BJ (cell line): ENCODE measurements at regions not wholly inside any gene's neighbourhood (a gene's known extent, or its start where the extent isn't known, plus 50 kb on each side); places are given as distances from the start of the nearest gene placed in this dataset.

Source experiments
- CTCF ChIA-PET: fragments of 350-600 bp; formaldehyde crosslinking; extraction: SDS; loops from one replicate; lab custom pipeline; 2021; ENCODE audit warnings: antibody characterized with exemption, inconsistent platforms; lab: Yijun Ruan, JAX
- POLR2A ChIA-PET: fragments of 300-600 bp; sonication (Branson Sonifier 250); formaldehyde crosslinking; extraction: SDS; loops from one replicate; lab custom pipeline; 2021; ENCODE audit warnings: antibody characterized with exemption; lab: Charles Lee
- DNase-seq: peaks from one replicate; pipeline ENCODE4 v3.0.0-alpha.2; 2011; ENCODE audit warnings: low read depth
- H3K27me3 ChIP-seq: 2 replicates; pipeline ENCODE4 v1.6.0; 2011; ENCODE audit warnings: low read length; ENCODE audit not compliant: control insufficient read depth, insufficient read depth
- H3K36me3 ChIP-seq: 2 replicates; pipeline ENCODE4 v1.5.1; 2011; ENCODE audit warnings: low read length; ENCODE audit not compliant: control insufficient read depth, insufficient read depth
- H3K4me3 ChIP-seq: 2 replicates; pipeline ENCODE4 v1.5.1; 2011; ENCODE audit warnings: low read depth, mild to moderate bottlenecking, control low read depth, low read length
- CTCF ChIP-seq: IDR thresholded peaks from 2 replicates; pipeline ENCODE4 v1.5.1; 2011; ENCODE audit warnings: low read depth, mild to moderate bottlenecking, control low read depth, inconsistent platforms, low read length, moderate library complexity; ENCODE audit not compliant: insufficient read depth

- CTCF ChIA-PET = interaction anchor here (1.1 to 8.1 kb wide), 2 partner anchors 44 to 218 kb away, joined by 3 to 96 read pairs; no protein-coding TSS in a partner anchor
- Histone ChIP-seq H3K36me3 (no peaks in the 10 kb centered on the region), H3K27me3 (no peaks in the 10 kb centered on the region), H3K4me3 (no peak overlapping the region)
- POLR2A ChIA-PET = no interaction called here
- TF ChIP-seq CTCF = no peak
- DNase-seq = peak; percentile 22
These were observed 75.9 kb upstream of the PMFBP1 start for GRCh38 chr16:72247821-72248253.

GRCh38 chr16:72246423-72246822 lies 74.5 kb upstream of the PMFBP1 start:
- no peak for TF ChIP-seq CTCF
- POLR2A ChIA-PET = no interaction called here
- CTCF ChIA-PET = interaction anchor here (0.9 to 8.1 kb wide), 3 partner anchors 16 to 219 kb away, joined by 3 to 96 read pairs (median 6); no protein-coding TSS in a partner anchor
- no peaks in the 10 kb centered on the region for H3K27me3 ChIP-seq
- H3K4me3 ChIP-seq = no peak overlapping the region
- no peaks in the 10 kb centered on the region for H3K36me3 ChIP-seq
- DNase-seq = no peak

- CTCF ChIA-PET = interaction anchor here (0.8 to 8.1 kb wide), 3 partner anchors 126 to 227 kb away, joined by 3 to 96 read pairs (median 4); no protein-coding TSS in a partner anchor
- H3K4me3 ChIP-seq = no peak overlapping the region
- POLR2A ChIA-PET = no interaction called here
- no peaks in the 10 kb centered on the region for H3K36me3 ChIP-seq
- no peak for TF ChIP-seq CTCF
- no peaks in the 10 kb centered on the region for H3K27me3 ChIP-seq
- DNase-seq = no peak
These were observed 72.9 kb upstream of the PMFBP1 start for GRCh38 chr16:72244853-72245252.

GRCh38 chr16:72243621-72244020 lies 71.7 kb upstream of the PMFBP1 start:
- Histone ChIP-seq H3K4me3 (no peak overlapping the region), H3K36me3 (no peaks in the 10 kb centered on the region), H3K27me3 (no peaks in the 10 kb centered on the region)
- CTCF ChIA-PET = interaction anchor here (0.6 to 8.1 kb wide), 5 partner anchors 18 to 1791 kb away, joined by 3 to 96 read pairs (median 4); no protein-coding TSS in a partner anchor
- no peak for DNase-seq
- POLR2A ChIA-PET = no interaction called here
- TF ChIP-seq CTCF = no peak

- Histone ChIP-seq H3K27me3 (no peaks in the 10 kb centered on the region), H3K36me3 (no peaks in the 10 kb centered on the region), H3K4me3 (no peak overlapping the region)
- ChIA-PET POLR2A (no interaction called here), CTCF (interaction anchor here (0.8 to 8.1 kb wide), 9 partner anchors 11 to 1636 kb away, joined by 3 to 96 read pairs (median 5); no protein-coding TSS in a partner anchor)
- TF ChIP-seq CTCF = no peak
- no peak for DNase-seq
These were observed 70.8 kb upstream of the PMFBP1 start for GRCh38 chr16:72242757-72243156.
